GM19023 (cell line): ENCODE measurements at regions not wholly inside any gene's neighbourhood (a gene's known extent, or its start where the extent isn't known, plus 50 kb on each side); places are given as distances from the start of the nearest gene placed in this dataset.

Experiments used
- ATAC-seq: cut with Tn5 transposase; IDR thresholded peaks from one replicate; pipeline ENCODE4 v1.9.1; 2021; ENCODE audit warnings: mild to moderate bottlenecking, moderate library complexity; ENCODE audit not compliant: unreplicated experiment

DNA sequence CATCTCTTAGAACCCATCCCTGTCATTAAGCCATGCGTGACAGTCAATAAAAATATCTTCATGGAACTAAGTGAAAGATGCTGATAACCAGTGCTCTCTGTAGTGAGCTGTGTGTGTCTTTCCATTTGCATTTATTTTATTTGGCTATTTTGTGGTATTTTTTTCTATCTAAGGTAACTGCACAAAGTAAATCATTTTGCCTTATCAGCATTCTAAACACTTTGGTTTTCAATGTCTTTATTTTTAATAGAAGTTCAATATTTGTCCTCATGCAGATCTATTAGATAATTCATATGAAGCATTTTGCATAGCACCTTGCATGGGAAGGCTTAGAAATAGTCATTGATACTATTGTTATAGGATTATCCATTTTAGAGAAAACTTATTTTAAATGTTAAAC is 163.6 kb upstream of the TANK start:
- ATAC-seq: no peak

DNA sequence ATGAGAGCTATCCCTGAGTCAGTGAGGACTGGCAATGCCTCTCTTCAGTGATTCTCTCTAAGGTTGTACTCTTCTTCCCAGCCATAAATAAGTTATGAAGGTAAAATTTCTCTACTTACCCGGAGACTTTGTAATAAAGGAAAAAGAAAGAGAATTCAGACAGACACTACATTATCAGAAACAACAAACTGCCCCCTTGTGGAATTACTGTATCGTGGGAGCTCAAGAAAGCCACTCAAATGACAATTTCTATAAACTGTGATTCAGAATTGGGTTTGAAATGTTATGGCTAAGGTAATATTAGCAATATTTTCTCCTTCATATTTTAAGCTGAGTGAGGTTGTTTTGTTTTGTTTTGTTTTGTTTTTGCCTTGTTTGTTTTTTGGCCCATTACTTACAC is 155.8 kb upstream of the TANK start:
- ATAC-seq: no peak

DNA sequence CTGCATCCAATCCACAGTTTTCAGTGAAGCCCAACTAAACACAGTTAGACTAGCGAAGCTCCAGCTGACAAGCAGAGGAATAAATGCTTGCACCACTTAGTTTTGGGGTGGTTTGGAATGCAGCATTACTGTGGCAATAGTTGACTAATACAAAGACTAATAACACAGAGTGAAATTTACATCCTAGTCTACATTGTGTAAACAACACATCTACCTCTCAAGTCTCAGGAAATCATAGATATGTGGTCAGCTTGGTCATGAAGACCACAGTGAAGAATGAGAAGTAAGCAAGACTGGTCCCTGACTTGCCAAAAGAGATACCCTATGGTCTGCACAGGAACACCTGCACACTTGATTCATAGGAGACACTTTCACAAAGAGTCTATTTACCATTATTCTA is 155.1 kb upstream of the TANK start:
- ATAC-seq: no peak

DNA sequence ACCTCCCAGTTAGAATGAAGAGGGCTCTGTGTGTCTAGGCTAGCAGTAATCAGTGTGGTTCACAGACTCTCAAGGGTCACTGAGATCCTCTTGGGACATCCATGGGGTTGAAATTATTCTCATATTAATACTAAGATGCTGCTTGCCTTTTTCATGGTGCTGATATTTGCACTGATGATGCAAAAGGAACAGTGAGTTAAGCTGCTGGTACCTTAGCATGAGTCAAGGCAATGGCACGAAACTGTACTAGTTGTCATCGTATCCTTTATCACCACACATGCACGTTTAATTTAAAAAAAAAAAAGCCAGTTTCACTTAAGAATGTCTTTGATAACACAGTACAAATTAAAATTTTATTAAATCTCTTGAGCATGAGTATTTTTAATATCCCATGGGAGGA is 151.9 kb upstream of the TANK start:
- no peak for ATAC-seq

DNA sequence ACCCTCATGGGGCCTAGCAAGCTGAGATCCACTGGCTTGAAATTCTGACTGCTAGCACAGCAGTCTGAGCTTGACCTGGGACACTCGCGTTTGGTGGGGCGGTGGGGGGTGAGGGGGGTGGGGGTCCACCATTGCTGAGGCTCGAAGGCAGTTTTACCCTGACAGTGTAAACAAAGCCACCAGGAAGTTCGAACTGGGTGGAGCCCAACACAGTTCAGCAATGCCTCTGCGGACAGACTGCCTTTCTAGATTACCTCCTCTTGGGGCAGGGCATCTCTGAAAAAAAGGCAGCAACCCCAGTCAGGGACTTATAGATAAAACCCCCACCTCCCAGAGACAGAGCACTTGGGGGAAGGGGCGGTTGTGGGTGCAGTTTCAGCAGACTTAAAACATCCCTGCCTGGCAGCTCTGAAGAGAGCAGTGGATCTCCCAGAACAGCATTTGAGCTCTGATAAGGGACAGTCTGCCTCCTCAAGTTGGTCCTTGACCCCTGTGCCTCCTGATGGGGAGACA is 149.7 kb upstream of the TANK start:
- no peak for ATAC-seq

DNA sequence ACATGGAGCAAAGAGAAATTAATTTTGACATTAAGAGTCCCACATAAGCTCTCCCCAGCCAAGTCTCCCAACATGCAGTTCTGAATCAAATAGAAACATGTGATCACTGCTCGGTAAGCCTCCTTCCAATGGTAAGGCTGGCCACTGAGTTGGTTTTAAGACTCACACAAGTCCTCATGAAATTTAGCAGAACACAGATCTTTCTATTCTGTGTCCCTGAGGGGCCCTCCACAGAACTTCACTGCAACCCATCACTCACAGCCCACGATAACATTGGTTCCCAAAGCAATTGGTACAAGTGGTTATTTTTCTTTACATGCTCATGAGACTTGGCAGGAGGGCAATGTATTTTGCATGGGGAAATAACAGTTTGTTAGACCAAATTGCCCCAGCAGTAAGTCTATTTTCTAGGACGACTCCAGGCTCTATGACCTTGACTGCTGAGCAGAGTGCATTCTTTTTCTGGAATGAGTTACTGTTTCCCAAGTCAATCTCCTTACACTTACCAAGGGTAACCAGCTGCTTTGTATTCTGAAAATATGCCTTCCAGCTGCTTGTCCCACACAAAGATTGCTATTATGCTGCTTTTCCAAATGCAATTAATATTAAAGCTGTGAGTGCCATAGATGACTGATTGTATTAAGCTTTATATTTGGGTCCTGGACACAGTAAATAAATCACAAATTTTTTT is 142.3 kb upstream of the TANK start:
- ATAC-seq: no peak

DNA sequence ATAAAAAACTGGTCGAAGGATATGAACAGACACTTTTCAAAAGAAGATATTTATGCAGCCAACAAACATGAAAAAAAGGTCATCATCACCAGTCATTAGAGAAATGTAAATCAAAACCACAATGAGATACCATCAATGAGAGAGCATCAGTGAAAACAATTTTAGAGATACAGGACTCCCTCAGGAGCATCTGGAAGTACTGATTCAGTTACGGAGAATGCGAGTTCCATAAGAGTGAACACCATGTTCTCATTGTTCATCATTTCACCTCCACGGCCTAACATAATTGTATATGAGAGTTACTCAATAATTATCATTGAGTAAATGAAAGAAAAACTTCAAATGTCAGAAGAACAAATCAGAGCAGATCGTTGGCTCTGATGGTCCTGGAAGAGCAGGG is 140.9 kb upstream of the TANK start:
- no peak for ATAC-seq

DNA sequence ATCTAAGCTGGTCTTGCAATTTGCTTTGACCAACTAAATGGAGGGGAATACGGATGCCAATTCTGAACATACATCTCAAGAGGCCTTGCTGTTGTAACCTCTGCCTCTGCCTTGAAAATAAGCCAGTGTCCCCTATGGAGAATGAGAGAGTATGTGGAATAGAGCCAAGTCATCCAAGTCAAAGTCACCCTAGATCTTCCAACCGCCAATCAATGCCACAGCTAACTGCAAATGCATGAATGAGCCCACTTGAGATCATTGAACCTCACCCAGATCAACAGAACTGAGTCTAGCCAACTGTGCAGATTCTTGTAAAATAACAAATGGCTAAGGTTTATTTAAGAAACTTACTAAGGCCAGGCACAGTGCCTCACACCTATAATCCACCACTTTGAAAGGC is 139.8 kb upstream of the TANK start:
- ATAC-seq: no peak

DNA sequence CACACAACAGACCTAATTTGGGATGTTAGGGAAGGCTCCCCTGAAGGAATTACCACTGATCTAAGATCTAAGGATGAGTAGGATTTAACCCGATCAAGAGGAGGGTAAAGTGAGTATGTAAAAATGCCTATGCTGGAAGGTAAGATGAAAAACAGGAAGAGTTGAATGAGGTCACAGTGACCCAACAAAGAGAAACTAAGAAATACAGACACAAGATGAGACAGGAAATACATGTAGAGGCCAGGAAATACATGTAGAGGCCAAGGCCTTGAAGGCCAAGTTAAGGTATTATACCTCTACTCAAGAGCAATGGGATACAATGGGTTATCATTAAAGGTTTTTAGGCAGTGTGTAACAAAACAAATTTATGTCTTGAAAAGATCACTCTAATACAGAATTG is 131.6 kb upstream of the TANK start:
- no peak for ATAC-seq

DNA sequence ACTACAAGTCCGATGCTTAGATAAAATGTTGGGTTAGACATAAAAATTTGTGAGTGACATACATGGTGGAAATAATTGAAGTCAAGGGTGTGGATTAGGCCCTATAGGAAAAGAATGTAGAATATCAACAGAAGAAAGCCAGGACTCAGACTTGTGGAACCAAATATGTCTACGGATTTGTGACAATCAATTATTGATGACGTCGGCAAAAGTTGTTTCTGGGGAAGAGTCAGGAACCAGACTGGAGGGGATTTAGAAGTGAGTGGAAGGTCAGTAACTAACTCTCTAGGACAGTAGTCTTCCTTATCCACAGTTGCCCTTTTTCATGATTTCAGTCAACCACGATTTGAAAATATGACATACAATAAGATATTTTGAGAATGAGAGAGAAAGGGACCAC is 130.9 kb upstream of the TANK start:
- ATAC-seq: no peak

DNA sequence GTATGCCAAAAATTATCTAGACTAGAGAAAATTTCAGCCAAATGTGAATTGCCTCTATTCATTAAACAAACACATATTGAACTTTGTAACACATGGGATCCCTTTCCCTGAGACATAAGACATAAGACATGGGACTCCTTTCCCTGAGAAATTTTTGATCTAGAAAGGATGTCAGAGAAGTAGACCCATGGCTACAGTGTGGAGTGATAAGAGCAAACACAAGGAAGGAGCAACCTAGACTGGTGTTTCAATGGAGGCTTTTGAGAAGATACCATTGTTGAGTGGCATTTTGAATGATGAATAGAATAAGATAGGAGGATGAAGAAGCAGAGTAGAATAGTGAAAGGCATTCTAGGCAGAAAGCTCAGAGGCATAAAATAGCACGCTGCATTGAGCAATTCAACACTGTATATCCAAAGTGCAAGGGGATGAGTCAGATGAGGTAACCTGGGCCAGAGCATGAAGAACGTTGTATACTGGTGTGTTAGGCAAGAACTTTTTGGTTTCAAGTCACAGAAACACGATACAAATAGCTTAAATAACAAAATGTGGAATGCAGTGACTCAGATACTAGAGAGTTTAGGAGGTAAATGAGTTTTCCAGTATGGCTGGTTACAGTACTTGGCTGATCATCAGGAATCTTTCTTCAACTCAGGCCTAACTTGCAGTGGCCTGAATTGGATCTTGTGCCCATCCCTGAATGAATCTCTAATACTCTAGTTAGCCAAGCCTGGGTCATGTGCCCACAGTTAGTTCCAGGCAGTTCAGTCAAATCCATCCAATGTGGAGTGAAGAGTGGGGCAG is 129.8 kb upstream of the TANK start:
- no peak for ATAC-seq

DNA sequence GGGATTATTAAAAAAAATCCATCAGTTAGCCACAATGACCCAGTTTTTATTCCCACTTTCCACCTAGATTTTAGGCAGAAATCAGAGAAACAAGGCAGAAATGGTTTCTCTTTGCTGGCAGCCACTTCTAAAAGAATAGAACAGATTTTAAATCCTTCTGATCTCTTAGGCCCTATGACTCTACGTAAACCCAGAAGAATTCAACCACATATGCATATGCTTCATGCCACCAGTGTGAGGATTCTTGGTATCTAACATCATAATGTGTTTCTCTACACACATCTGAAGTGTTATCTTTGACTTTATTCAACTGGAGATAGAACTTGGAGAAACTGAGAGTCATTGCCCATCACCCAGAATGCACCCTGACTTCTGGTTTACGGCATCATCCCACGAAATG is 128.7 kb upstream of the TANK start:
- ATAC-seq: no peak

DNA sequence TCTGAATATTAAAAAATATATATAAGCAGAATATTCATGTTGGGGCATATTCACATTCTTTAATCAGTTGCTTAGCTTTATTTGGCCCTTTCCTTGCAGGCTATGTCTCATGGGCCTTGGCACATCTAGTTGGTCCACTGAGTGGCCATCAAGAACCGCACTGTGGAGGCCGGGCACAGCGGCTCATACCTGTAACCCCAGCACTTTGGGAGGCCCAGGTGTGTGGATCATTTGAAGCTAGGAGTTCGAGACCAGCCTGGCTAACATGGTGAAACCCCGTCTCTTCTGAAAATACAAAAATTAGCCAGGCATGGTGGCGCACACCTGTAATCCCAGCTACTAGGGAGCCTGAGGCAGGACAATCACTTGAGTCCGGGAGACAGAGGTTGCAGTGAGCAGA is 127.6 kb upstream of the TANK start:
- ATAC-seq: no peak

DNA sequence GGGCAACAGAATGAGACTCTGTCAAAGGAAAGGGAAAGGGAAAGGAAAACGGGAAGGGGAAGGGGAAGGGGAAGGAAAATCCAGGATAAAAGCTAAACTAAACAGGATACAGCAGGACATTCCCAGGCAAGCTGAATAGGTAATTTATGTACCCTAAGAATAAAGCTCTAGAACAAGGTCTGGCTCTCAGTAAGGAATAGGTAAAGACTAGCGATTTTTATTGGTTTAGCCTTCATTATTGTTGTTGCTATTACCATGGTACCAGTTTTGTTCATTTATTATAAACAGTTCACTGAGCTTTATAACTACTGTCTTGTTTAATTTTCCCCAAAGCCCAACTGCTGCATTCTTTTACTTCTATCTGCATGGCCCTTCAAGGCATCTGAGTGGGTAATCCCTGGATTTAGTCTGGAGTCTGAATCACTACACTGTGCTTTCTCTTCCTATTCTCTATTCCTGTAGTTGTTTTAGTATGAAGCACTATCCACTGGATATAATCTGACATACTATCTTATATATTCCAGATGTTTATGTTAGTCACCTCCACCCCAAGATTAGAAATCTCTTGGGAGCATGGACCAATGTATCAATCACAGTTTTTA is 127.1 kb upstream of the TANK start:
- ATAC-seq: no peak

DNA sequence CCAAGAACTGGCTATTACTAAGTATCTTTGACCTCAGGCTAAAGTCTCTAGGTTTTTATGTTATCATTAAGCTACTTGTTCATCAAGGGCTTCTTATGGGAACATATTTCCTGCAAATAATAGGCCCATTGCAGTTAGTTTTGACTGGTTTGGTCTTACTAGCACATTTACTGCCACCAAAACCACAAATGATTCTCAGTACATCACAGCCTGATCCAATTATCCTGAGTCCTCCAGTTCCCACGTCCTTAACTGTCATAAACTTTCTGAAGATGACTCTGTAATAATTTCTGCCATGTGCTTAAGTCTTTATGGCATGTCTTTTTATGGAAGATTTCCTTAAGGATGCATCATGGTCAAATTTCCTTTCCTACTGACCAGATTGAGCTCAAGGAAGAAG is 123.3 kb upstream of the TANK start:
- no peak for ATAC-seq

DNA sequence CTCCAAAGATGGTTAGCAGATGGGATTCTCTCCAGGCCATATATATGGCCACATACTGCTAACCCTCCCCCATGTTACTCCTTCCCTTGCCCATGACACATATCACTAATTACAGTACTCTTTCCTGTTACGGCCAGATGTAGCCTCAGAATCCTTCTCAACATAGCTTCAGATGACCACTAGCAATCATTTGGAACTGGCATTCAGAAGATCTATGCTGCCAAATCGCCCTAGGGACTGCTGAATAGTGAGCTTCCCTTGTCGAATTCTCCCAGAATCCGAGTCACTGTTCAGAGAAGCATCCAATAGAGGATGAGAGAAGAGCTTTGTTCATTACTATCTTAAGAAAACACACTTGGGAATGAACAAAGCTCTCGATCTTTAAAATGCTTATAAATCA is 121.2 kb upstream of the TANK start:
- ATAC-seq: no peak

DNA sequence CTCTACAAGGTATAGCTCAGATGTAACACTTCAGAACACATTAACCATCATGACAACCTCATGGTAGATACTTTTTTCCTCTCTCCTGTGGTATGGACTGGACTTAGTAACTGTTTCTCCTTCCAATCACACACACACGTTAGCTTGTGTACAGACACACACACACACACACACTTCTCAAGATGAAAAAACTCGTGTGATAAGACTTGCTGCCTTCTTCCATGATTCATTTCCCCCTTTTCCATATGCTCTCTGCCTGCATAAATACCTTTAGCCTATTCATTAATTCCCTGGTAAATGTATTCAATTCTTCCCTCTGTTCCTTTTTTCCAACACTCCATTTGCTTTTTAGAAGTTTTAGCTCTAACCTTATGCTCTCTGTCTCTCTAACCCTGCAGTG is 118.9 kb upstream of the TANK start:
- no peak for ATAC-seq

DNA sequence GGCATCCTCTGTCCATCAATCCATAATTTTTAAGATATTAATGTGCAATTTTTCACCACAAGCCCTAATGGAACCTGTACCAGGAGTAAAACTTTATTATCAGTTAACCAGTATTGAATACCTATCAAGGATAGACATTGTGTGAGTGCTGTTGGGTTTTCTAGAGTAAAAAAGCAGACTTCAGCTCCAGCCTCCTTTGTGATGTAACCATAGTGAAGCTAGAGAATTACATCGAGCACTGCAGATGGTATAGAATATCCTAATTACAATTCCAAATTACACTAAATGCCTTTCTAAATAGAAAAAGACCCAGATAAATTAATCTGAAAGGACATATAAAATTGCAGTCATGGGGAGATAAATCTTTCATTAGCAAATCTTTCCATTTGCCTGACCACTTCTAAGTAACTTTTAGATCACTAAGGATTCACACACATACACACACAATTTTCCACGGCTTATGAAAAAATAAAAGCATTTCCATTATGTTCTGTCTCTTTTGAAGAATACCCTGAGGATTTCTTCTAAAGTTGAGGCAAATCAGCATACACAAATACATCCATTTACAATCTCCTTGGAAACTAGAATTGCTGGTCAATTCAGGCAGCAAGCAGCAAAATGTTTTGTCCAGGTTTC is 117.1 kb upstream of the TANK start:
- ATAC-seq: no peak

DNA sequence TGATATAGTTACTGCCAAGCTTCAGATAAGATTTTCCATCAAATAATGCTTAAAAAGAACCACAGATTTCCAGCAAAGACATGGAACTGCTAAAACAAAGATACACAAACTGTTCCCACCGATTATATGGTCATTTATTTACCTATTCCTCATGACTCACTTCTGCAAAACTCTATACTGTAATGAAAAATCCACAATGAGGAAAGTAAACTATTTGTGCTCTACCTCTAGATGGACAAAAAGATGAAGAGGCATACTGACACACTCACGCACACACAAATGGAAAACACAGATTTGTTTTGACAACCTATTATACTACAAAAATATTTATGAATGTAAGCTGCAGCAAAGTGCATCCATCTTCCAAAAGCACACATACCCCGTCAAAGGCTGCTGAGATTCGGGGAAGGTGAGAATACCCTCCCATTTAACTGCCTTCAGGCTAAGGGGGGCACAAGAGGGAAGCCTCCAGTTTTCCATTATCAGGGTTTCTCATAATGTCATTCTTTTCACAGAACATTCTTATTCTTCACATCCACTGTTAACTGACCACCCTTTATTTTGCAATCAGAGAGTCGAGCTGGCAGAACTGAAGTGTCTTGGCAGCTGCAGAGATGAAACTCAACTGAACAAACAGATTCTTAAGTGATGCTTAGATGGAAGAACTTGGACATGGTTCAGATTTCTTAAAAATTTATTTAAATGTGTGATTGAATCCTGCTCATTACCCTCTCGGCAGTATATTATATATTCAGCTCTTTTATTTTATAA is 115.9 kb upstream of the TANK start:
- ATAC-seq: no peak

DNA sequence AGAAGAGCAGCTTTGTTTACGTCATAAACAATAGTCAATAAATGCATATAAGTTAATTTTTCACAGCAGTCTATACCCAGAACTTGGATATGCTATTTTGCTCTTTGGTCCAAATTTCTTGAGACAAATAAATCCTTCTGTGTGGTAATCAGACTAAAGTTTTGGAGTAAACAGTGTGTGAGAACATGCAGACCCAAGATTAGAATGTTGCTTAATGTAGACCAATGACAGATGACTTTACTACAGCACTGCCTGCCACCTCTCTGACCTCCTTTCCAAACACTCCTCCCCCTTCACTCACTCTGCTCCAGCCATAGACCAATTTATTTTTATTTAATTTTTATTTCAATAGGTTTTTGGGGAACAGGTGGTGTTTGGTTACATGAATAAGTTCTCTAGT is 115.3 kb upstream of the TANK start:
- ATAC-seq: no peak

DNA sequence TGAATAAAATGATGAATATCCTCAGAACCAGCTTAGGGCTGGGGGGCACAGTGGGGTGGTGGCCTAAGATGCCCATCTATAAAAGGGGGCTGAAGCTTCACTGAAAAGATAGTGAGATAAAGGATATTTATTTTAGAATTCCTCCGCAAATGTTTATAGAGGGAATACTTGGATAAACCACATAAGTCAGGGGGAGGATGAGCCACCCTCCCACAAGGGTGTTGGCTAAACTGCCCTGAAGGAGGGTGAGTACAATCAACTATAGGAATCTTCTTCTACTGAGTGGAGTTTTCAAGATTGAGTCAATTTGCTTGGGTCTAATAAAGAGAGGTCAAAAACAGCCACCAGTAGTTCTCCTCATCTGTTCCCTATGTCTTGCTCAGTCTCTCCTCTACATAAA is 114.5 kb upstream of the TANK start:
- ATAC-seq: no peak
